ENCODE measurements at regions not wholly inside any gene's neighbourhood (a gene's known extent, or its start where the extent isn't known, plus 50 kb on each side); places are given as distances from the start of the nearest gene placed in this dataset.
A peak's percentile ranks its signal among the peaks of the same experiment; 100 is the strongest.

GRCh38 chr18:73120626-73121025 is 252.8 kb upstream of the NETO1 start:
- BruUV-seq (replicated peaks) = no TSS peak
- H3K27ac Mint-ChIP-seq (ENCODE audit: unreplicated experiment) = no peak overlapping the region

GRCh38 chr18:73119574-73119973 is 251.8 kb upstream of the NETO1 start:
- CTCF ChIA-PET = no interaction called here
- no peak overlapping the region for H3K4me3 Mint-ChIP-seq (ENCODE audit: low read depth, unreplicated experiment)
- no peak overlapping the region for H3K27ac Mint-ChIP-seq (ENCODE audit: unreplicated experiment)
- TF ChIP-seq CTCF (IDR thresholded peaks at IDR 0.05; ENCODE audit: unreplicated experiment) = no peak
- DNase-seq = no peak
- BruUV-seq (replicated peaks) = no TSS peak
- peaks cover 22% of the 10 kb centered on the region for H3K4me1 Mint-ChIP-seq (ENCODE audit: low read depth, unreplicated experiment)
- no peaks in the 10 kb centered on the region for H3K9me3 Mint-ChIP-seq (ENCODE audit: low read depth, unreplicated experiment)
- no peaks in the 10 kb centered on the region for H3K36me3 Mint-ChIP-seq (ENCODE audit: insufficient read depth, unreplicated experiment)
- H3K27me3 Mint-ChIP-seq (ENCODE audit: unreplicated experiment) = no peaks in the 10 kb centered on the region
- intact Hi-C loops (cut with micrococcal nuclease; ENCODE audit: unreplicated experiment) = no loop called here

More at GRCh38 chr18:73120626-73121025, 252.8 kb upstream of the NETO1 start:
- Mint-ChIP-seq H3K27me3 (ENCODE audit: unreplicated experiment) (no peaks in the 10 kb centered on the region), H3K9me3 (ENCODE audit: low read depth, unreplicated experiment) (no peaks in the 10 kb centered on the region), H3K4me1 (ENCODE audit: low read depth, unreplicated experiment) (peaks cover 22% of the 10 kb centered on the region), H3K4me3 (ENCODE audit: low read depth, unreplicated experiment) (no peak overlapping the region), H3K36me3 (ENCODE audit: insufficient read depth, unreplicated experiment) (no peaks in the 10 kb centered on the region)
- no peak for DNase-seq
- CTCF ChIA-PET = no interaction called here
- no peak for TF ChIP-seq CTCF (IDR thresholded peaks at IDR 0.05; ENCODE audit: unreplicated experiment)
- intact Hi-C loops (cut with micrococcal nuclease; ENCODE audit: unreplicated experiment) = no loop called here

GRCh38 chr18:73118121-73118816 is 250.5 kb upstream of the NETO1 start:
- TF ChIP-seq CTCF (IDR thresholded peaks at IDR 0.05; ENCODE audit: unreplicated experiment) = no peak
- no peaks in the 10 kb centered on the region for H3K9me3 Mint-ChIP-seq (ENCODE audit: low read depth, unreplicated experiment)
- H3K4me3 Mint-ChIP-seq (ENCODE audit: low read depth, unreplicated experiment) = no peak overlapping the region
- H3K27me3 Mint-ChIP-seq (ENCODE audit: unreplicated experiment) = no peaks in the 10 kb centered on the region
- CTCF ChIA-PET = interaction anchor here (0.6 kb wide), 1 partner anchor 1573 kb away, joined by 3 read pairs; no protein-coding TSS in a partner anchor
- H3K27ac Mint-ChIP-seq (ENCODE audit: unreplicated experiment) = peak overlapping the region; percentile 63
- peaks cover 22% of the 10 kb centered on the region for H3K4me1 Mint-ChIP-seq (ENCODE audit: low read depth, unreplicated experiment)
- BruUV-seq (replicated peaks) = no TSS peak
- DNase-seq = no peak
- intact Hi-C loops (cut with micrococcal nuclease; ENCODE audit: unreplicated experiment) = no loop called here
- no peaks in the 10 kb centered on the region for H3K36me3 Mint-ChIP-seq (ENCODE audit: insufficient read depth, unreplicated experiment)

GRCh38 chr18:73110307-73110706 is 242.5 kb upstream of the NETO1 start:
- no TSS peak for BruUV-seq (replicated peaks)
- CTCF ChIA-PET = no interaction called here
- Mint-ChIP-seq H3K27me3 (ENCODE audit: unreplicated experiment) (no peaks in the 10 kb centered on the region), H3K27ac (ENCODE audit: unreplicated experiment) (no peak overlapping the region), H3K36me3 (ENCODE audit: insufficient read depth, unreplicated experiment) (no peaks in the 10 kb centered on the region), H3K9me3 (ENCODE audit: low read depth, unreplicated experiment) (no peaks in the 10 kb centered on the region), H3K4me1 (ENCODE audit: low read depth, unreplicated experiment) (no peaks in the 10 kb centered on the region), H3K4me3 (ENCODE audit: low read depth, unreplicated experiment) (no peak overlapping the region)
- intact Hi-C loops (cut with micrococcal nuclease; ENCODE audit: unreplicated experiment) = no loop called here
- TF ChIP-seq CTCF (IDR thresholded peaks at IDR 0.05; ENCODE audit: unreplicated experiment) = no peak
- no peak for DNase-seq

Data from Calu3 (cell line).